Mesodermal cell (in vitro differentiated cells): ENCODE measurements at regions not wholly inside any gene's neighbourhood (a gene's known extent, or its start where the extent isn't known, plus 50 kb on each side); places are given as distances from the start of the nearest gene placed in this dataset.
"Not testable (repeated sequence)": the region's sequence is repeated elsewhere in the genome, so short reads cannot be mapped to it uniquely, and the experiment has no call there.

Experiments
- H3K27ac ChIP-seq: 2 replicates; pipeline ENCODE4 v1.7.0; 2013; ENCODE audit warnings: mild to moderate bottlenecking, low read depth, low read length, moderate library complexity; ENCODE audit not compliant: severe bottlenecking
- H3K36me3 ChIP-seq: 2 replicates; pipeline ENCODE4 v1.7.1; 2013; ENCODE audit warnings: mild to moderate bottlenecking, low read length, moderate library complexity; ENCODE audit not compliant: control insufficient read depth, insufficient read depth
- H3K4me1 ChIP-seq: one replicate; pipeline ENCODE4 v1.7.1; 2013; ENCODE audit warnings: mild to moderate bottlenecking, low read length; ENCODE audit not compliant: insufficient read depth, control insufficient read depth, poor library complexity, severe bottlenecking
- H3K4me3 ChIP-seq: 2 replicates; pipeline ENCODE4 v1.7.0; 2013; ENCODE audit warnings: low read length, control low read depth, mild to moderate bottlenecking; ENCODE audit not compliant: insufficient read depth, poor library complexity, severe bottlenecking; ENCODE audit errors: extremely low read depth
- H3K9me3 ChIP-seq: 2 replicates; pipeline ENCODE4 v1.7.1; 2013; ENCODE audit warnings: mild to moderate bottlenecking, low read length, moderate library complexity; ENCODE audit not compliant: control insufficient read depth
- WGBS, 2 experiments: methylation state at CpG; one replicate each; pipeline ENCODE4 v1.1.5; 2013; ENCODE audit warnings: missing lambda C conversion rate in 2 of 2; ENCODE audit not compliant: insufficient coverage in 2 of 2; 5-methylcytosine and 5-hydroxymethylcytosine counted together

DNA sequence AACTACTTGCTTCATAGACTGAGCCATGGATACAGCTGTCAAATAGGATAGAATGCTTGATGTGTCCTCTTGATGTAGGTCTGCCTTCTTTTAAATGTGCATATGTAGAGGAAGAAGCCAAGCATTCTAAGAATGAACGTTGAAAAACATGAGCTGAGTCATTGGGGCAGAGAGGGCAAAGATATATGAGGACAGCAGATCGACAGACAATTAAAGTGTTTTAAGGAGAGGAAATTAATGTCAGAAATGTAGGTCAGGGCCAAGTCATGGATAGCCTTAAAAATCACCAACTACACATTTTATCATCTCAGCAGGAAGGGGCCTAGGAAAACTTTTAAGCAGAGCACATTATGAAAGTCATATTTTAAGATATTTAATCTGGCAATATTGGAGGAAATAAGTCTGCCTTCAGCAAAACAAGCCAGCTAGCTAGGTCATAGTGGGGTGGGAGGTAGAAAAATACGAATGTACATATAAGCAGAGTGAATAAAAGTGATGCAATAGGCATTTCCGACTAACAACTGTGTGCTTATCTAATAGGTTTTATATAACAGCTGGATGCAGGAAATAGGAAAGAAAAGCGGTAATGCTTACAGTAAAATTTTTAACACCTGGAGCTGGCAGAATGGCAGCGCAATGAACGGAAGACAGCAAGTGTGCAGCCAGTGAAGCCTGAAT lies 638.3 kb upstream of the TPK1 start:
- no peak overlapping the region for H3K4me3 ChIP-seq
- H3K4me1 ChIP-seq = no peaks in the 10 kb centered on the region
- 82 to 88% methylated on average over 5 of the region's 7 CpGs for WGBS, 2 experiments
- H3K27ac ChIP-seq = no peak overlapping the region
- no peaks in the 10 kb centered on the region for H3K36me3 ChIP-seq
- no peaks in the 10 kb centered on the region for H3K9me3 ChIP-seq

DNA sequence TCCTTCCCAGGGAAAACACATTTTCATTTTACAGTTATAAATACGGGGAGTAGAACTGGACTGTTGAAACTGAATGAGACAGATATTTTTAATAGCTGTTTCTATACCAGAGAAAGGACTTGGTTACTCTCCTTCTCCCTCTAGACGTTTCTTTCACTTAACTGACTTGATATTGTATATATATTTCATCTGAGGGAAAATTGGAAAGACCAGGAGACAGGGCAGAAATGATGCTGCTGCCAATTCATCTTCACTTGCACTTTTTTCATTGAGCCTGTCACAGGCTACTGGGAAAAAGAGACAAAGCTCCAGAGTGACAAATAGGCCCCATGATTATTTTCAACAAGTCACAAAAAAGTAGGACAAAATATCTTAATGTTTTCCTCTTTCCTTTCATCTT lies 636.0 kb upstream of the TPK1 start:
- no peaks in the 10 kb centered on the region for H3K9me3 ChIP-seq
- no peaks in the 10 kb centered on the region for H3K4me1 ChIP-seq
- no peaks in the 10 kb centered on the region for H3K36me3 ChIP-seq
- no peak overlapping the region for H3K4me3 ChIP-seq
- H3K27ac ChIP-seq = no peak overlapping the region
- WGBS, 2 experiments = no CpG with 5 or more reads among the region's 2 CpGs

DNA sequence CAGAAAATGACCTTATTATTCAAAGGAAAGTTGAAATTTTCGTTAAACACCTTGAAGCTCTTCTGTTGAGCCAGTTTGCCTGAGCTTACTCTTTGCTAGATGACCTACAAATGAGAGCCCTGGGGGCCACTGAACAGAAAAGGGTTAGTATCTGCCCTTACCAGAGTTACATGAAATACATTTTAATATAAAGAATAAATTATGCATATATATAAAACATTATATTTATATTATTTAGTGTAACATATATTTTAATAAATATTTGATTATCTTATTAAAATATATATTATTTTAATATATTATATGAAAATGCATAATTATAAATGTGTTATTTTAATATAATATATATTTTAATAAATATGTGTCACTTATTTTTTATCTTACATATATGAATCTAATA lies 628.4 kb upstream of the TPK1 start:
- Histone ChIP-seq H3K4me3 (no peak overlapping the region), H3K36me3 (no peaks in the 10 kb centered on the region), H3K4me1 (no peaks in the 10 kb centered on the region), H3K9me3 (no peaks in the 10 kb centered on the region), H3K27ac (no peak overlapping the region)
- no CpG with 5 or more reads among the region's 1 CpG for WGBS, 2 experiments

DNA sequence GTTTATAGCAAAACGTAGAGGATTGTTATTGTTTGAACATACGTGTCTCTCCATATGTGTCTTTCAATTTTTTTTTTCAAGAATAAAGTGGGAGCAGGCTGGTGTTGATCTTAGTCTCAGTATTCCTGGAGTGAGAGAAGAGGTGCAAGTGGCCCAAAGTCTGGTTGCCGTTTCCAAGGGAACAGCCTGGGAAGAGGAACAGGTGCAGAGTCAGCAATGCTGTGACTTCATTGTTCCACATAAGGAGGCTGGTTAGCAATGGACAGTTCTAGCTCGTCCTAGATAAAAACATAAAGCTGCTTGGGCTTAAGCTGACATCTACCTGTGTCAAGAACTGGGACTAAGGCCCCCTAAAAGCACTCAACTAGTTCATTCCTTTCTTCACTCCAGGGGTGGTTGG lies 626.6 kb upstream of the TPK1 start:
- Histone ChIP-seq H3K9me3 (no peaks in the 10 kb centered on the region), H3K36me3 (no peaks in the 10 kb centered on the region), H3K4me3 (no peak overlapping the region), H3K4me1 (no peaks in the 10 kb centered on the region), H3K27ac (no peak overlapping the region)
- 80 to 93% methylated on average over 1 to 2 of the region's 4 CpGs for WGBS, 2 experiments

- 83 to 95% methylated on average over 1 to 4 of the region's 7 CpGs for WGBS, 2 experiments
- H3K36me3 ChIP-seq = no peaks in the 10 kb centered on the region
- H3K4me1 ChIP-seq = no peaks in the 10 kb centered on the region
- H3K9me3 ChIP-seq = no peaks in the 10 kb centered on the region
- H3K4me3 ChIP-seq = no peak overlapping the region
- no peak overlapping the region for H3K27ac ChIP-seq
These were observed 599.0 kb upstream of the TPK1 start for GRCh38 chr7:145434811-145435210.

DNA sequence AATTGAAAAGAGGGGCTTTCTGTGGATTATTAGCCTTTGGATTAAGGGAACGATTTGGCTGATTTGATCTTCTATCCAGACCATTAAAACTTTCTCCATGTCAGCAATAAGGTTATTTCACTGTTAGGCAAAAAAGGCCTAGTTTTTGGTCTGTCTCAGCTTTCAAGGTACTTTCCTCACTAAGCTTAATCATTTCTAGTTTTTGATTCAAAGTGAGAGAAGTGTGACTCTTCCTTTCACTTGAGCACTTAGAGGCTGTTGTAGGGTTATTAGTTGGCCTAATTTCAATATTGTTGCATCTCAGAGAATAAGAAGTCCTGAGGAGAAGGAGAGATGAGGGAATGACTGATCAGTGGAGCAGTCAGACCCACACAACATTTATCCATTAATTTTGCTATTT lies 596.0 kb upstream of the TPK1 start:
- Histone ChIP-seq H3K9me3 (no peaks in the 10 kb centered on the region), H3K4me3 (no peak overlapping the region), H3K27ac (no peak overlapping the region), H3K4me1 (no peaks in the 10 kb centered on the region), H3K36me3 (no peaks in the 10 kb centered on the region)
- WGBS, 2 experiments = no CpG with 5 or more reads among the region's 1 CpG

- not testable (repeated sequence) for H3K4me1 ChIP-seq, H3K36me3 ChIP-seq, H3K4me3 ChIP-seq, H3K27ac ChIP-seq, H3K9me3 ChIP-seq
- WGBS, 2 experiments = 86 to 89% methylated on average over 5 to 8 of the region's 8 CpGs
These were observed 582.6 kb upstream of the TPK1 start for GRCh38 chr7:145418481-145418880.

DNA sequence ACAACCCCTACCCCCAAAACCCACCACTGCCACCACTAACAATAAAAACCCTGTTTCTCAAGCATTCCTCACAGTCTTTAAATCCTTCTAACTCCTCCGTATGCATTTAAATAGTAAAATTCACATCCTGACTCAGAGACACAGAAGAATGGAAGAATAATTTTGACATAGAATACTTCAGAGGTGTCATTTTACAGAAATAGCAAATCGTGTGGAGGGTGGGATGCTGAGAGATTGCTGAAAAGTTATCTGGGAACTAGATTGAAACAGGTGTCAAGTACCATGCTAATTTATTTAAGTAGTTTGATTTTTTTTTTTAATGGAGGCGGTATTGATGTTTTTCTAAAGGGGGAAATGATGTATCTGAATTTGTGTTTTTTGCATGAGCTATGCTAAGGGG lies 575.2 kb upstream of the TPK1 start:
- WGBS, 2 experiments = 62 to 66% methylated on average over 2 of the region's 3 CpGs
- Histone ChIP-seq H3K4me1 (no peaks in the 10 kb centered on the region), H3K4me3 (no peak overlapping the region), H3K36me3 (no peaks in the 10 kb centered on the region), H3K27ac (no peak overlapping the region), H3K9me3 (no peaks in the 10 kb centered on the region)

GRCh38 chr7:145398758-145399157 lies 562.9 kb upstream of the TPK1 start:
- Histone ChIP-seq H3K9me3 (no peaks in the 10 kb centered on the region), H3K4me3 (no peak overlapping the region), H3K4me1 (no peaks in the 10 kb centered on the region), H3K36me3 (no peaks in the 10 kb centered on the region), H3K27ac (no peak overlapping the region)
- WGBS, 2 experiments = 60% methylated on average over 1 of the region's 1 CpG; no CpG with 5 or more reads in 1 of the 2 experiments

- WGBS, 2 experiments = no CpG with 5 or more reads among the region's 2 CpGs
- Histone ChIP-seq H3K4me3 (no peak overlapping the region), H3K36me3 (no peaks in the 10 kb centered on the region), H3K4me1 (no peaks in the 10 kb centered on the region), H3K9me3 (no peaks in the 10 kb centered on the region), H3K27ac (no peak overlapping the region)
These were observed 558.3 kb upstream of the TPK1 start for GRCh38 chr7:145394126-145394525.

DNA sequence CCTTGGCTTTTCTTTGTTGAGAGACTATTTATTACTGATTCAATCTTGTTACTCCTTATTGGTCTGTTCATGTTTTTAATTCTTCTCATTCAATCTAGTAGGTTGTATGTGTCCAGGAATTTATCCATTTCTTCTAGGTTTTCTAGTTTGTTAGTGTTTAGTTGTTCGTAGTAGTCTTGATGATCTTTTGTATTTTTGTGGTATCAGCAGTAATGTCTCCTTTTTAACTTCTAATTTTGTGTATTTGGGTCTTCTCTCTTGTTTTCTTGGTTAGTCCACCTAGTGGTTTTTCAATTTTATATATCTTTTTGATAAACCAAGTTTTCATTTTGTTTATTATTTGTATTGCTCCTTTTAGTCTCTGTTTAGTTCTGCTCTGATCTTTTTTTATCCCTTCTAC lies 546.9 kb upstream of the TPK1 start:
- no peaks in the 10 kb centered on the region for H3K36me3 ChIP-seq
- H3K27ac ChIP-seq = no peak overlapping the region
- no peaks in the 10 kb centered on the region for H3K4me1 ChIP-seq
- no CpG with 5 or more reads among the region's 1 CpG for WGBS, 2 experiments
- H3K4me3 ChIP-seq = no peak overlapping the region
- H3K9me3 ChIP-seq = no peaks in the 10 kb centered on the region
